PC-3 (cell line): ENCODE measurements at regions not wholly inside any gene's neighbourhood (a gene's known extent, or its start where the extent isn't known, plus 50 kb on each side); places are given as distances from the start of the nearest gene placed in this dataset.

ENCODE experiments used
- ATAC-seq: fragments of 200-7000 bp; cut with Tn5 transposase; 2 replicates; pipeline ENCODE4 v1.9.1; 2020; ENCODE audit warnings: mild to moderate bottlenecking, moderate library complexity
- BruUV-seq: library from RNA; stranded (reverse); fragments of 400-500 nt; replicated peaks from 2 replicates; lab custom pipeline; 2021; lab: Mats Ljungman, UMichigan
- CTCF ChIA-PET: fragments of 300-600 bp; sonication (Branson Sonifier 250); formaldehyde crosslinking; loops from one replicate; lab custom pipeline; 2022; ENCODE audit warnings: antibody characterized with exemption; lab: Charles Lee
- POLR2A ChIA-PET: fragments of 300-600 bp; sonication (Branson Sonifier 250); formaldehyde crosslinking; loops from one replicate; lab custom pipeline; 2022; ENCODE audit warnings: antibody characterized with exemption; ENCODE audit not compliant: unreplicated experiment; lab: Charles Lee
- DNase-seq: peaks from one replicate; pipeline ENCODE4 v3.0.0-alpha.2; 2015
- H2AFZ ChIP-seq: fragments of 300-600 bp; sonication (generic); 2 replicates; pipeline ENCODE4 v1.6.0; 2016; ENCODE audit warnings: antibody characterized with exemption, low read length
- H3F3A ChIP-seq: fragments of 300-600 bp; sonication (generic); one replicate; pipeline ENCODE4 v1.6.0; 2017; ENCODE audit warnings: antibody characterized with exemption, low read length, control low read depth, mild to moderate bottlenecking; ENCODE audit not compliant: unreplicated experiment
- H3K27ac ChIP-seq: fragments of 300-600 bp; sonication (generic); 2 replicates; pipeline ENCODE4 v1.5.1; 2016; ENCODE audit warnings: mild to moderate bottlenecking, low read length
- H3K27me3 ChIP-seq: fragments of 300-600 bp; sonication (generic); 2 replicates; pipeline ENCODE4 v1.6.1; 2016; ENCODE audit warnings: low read length, mixed read lengths
- H3K36me3 ChIP-seq: fragments of 300-600 bp; sonication (generic); 2 replicates; pipeline ENCODE4 v1.6.1; 2016; ENCODE audit warnings: low read depth, mixed run types, low read length, mixed read lengths
- H3K4me1 ChIP-seq: fragments of 300-600 bp; sonication (generic); 2 replicates; pipeline ENCODE4 v1.5.1; 2016; ENCODE audit warnings: low read length; ENCODE audit not compliant: insufficient read depth
- H3K4me2 ChIP-seq: fragments of 300-600 bp; sonication (generic); 2 replicates; pipeline ENCODE4 v1.6.0; 2016; ENCODE audit warnings: low read length
- H3K4me3 ChIP-seq: fragments of 300-600 bp; sonication (generic); 2 replicates; pipeline ENCODE4 v1.5.1; 2016; ENCODE audit warnings: mild to moderate bottlenecking, low read length, mixed read lengths
- H3K79me2 ChIP-seq: fragments of 300-600 bp; sonication (generic); 2 replicates; pipeline ENCODE4 v1.6.1; 2017; ENCODE audit warnings: low read length, mixed read lengths
- H3K9ac ChIP-seq: fragments of 300-600 bp; sonication (generic); 2 replicates; pipeline ENCODE4 v1.6.0; 2016; ENCODE audit warnings: mild to moderate bottlenecking, low read length
- H3K9me2 ChIP-seq: fragments of 300-600 bp; sonication (generic); replicated peaks from 2 replicates; pipeline ENCODE4 v1.6.1; 2016; ENCODE audit warnings: mixed run types, low read length, mixed read lengths
- H3K9me3 ChIP-seq: fragments of 300-600 bp; sonication (generic); 2 replicates; pipeline ENCODE4 v1.6.1; 2016; ENCODE audit warnings: low read length, mixed read lengths
- H4K20me1 ChIP-seq: fragments of 300-600 bp; sonication (generic); 2 replicates; pipeline ENCODE4 v1.6.1; 2016; ENCODE audit warnings: low read length, mixed read lengths
- CTCF ChIP-seq: fragments of 300-600 bp; sonication (generic); conservative IDR thresholded peaks from 2 replicates; pipeline ENCODE4 v1.5.1; 2017; ENCODE audit warnings: antibody characterized with exemption, low read depth, mild to moderate bottlenecking, low read length
- EZH2 ChIP-seq: fragments of 300-600 bp; sonication (generic); IDR thresholded peaks from one replicate; pipeline ENCODE4 v1.6.1; 2017; ENCODE audit warnings: antibody characterized with exemption, mild to moderate bottlenecking, low read length; ENCODE audit not compliant: unreplicated experiment
- EZH2phosphoT487 ChIP-seq: fragments of 300-600 bp; sonication (generic); IDR thresholded peaks from 2 replicates; pipeline ENCODE4 v1.6.1; 2018; ENCODE audit warnings: mild to moderate bottlenecking, antibody characterized with exemption, low read length, borderline replicate concordance
- intact Hi-C: fragments of 100-400 bp; cut with micrococcal nuclease; formaldehyde crosslinking; loops from 2 replicates; pipeline ENCODE4 v1.9.0; 2023

GRCh38 chr3:34957677-34958076, 681.6 kb upstream of the ARPP21 start:
- H4K20me1 ChIP-seq: no peaks in the 10 kb centered on the region
- H3K4me2 ChIP-seq: no peak overlapping the region
- TF ChIP-seq EZH2: no peak
- no peak for TF ChIP-seq CTCF
- no peak for TF ChIP-seq EZH2phosphoT487
- no peak overlapping the region for H2AFZ ChIP-seq
- ChIA-PET CTCF (no interaction called here), POLR2A (no interaction called here)
- H3K27ac ChIP-seq: no peak overlapping the region
- H3K9me2 ChIP-seq: no peaks in the 10 kb centered on the region
- intact Hi-C loops: no loop called here
- H3K9ac ChIP-seq: no peak overlapping the region
- no peak for ATAC-seq
- peaks cover 38% of the 10 kb centered on the region; the same call in 1 of the 2 replicates for H3K9me3 ChIP-seq
- H3K79me2 ChIP-seq: no peaks in the 10 kb centered on the region
- no peaks in the 10 kb centered on the region for H3K4me1 ChIP-seq
- no peak overlapping the region for H3K4me3 ChIP-seq
- H3K36me3 ChIP-seq: no peaks in the 10 kb centered on the region
- DNase-seq: no peak
- no peaks in the 10 kb centered on the region for H3K27me3 ChIP-seq
- no peaks in the 10 kb centered on the region for H3F3A ChIP-seq
- no TSS peak for BruUV-seq

GRCh38 chr3:34969513-34969912, 669.8 kb upstream of the ARPP21 start:
- TF ChIP-seq CTCF (no peak), EZH2phosphoT487 (no peak), EZH2 (no peak)
- intact Hi-C loops: no loop called here
- H3K4me2 ChIP-seq: no peak overlapping the region
- ATAC-seq (no peak), DNase-seq (no peak)
- ChIA-PET CTCF (no interaction called here), POLR2A (no interaction called here)
- H3K9me2 ChIP-seq: no peaks in the 10 kb centered on the region
- no peaks in the 10 kb centered on the region for H3K27me3 ChIP-seq
- no peak overlapping the region for H3K9ac ChIP-seq
- peaks cover 49% of the 10 kb centered on the region; the same call in 1 of the 2 replicates for H3K9me3 ChIP-seq
- H3K36me3 ChIP-seq: no peaks in the 10 kb centered on the region
- H2AFZ ChIP-seq: no peak overlapping the region
- H3K4me3 ChIP-seq: no peak overlapping the region
- no peaks in the 10 kb centered on the region for H3K4me1 ChIP-seq
- no peaks in the 10 kb centered on the region for H3F3A ChIP-seq
- no peak overlapping the region for H3K27ac ChIP-seq
- no peaks in the 10 kb centered on the region for H3K79me2 ChIP-seq
- BruUV-seq: no TSS peak
- no peaks in the 10 kb centered on the region for H4K20me1 ChIP-seq

- H4K20me1 ChIP-seq: no peaks in the 10 kb centered on the region
- no TSS peak for BruUV-seq
- CTCF ChIA-PET: no interaction called here
- no peak overlapping the region for H3K27ac ChIP-seq
- DNase-seq (no peak), ATAC-seq (no peak)
- H2AFZ ChIP-seq: no peak overlapping the region
- TF ChIP-seq CTCF (no peak), EZH2 (no peak), EZH2phosphoT487 (no peak)
- no peaks in the 10 kb centered on the region for H3K79me2 ChIP-seq
- intact Hi-C loops: no loop called here
- H3K9ac ChIP-seq: no peak overlapping the region
- H3K27me3 ChIP-seq: no peaks in the 10 kb centered on the region
- H3K9me3 ChIP-seq: 0 out of 2 replicates have a peak, but pooled peaks cover 35% of the 10 kb centered on the region
- H3K4me2 ChIP-seq: no peak overlapping the region
- POLR2A ChIA-PET: no interaction called here
- H3K36me3 ChIP-seq: no peaks in the 10 kb centered on the region
- H3F3A ChIP-seq: no peaks in the 10 kb centered on the region
- no peak overlapping the region for H3K4me3 ChIP-seq
- H3K9me2 ChIP-seq: no peaks in the 10 kb centered on the region
- H3K4me1 ChIP-seq: no peaks in the 10 kb centered on the region
Observed at GRCh38 chr3:34972481-34972880, 666.8 kb upstream of the ARPP21 start.
